ENCODE measurements at regions not wholly inside any gene's neighbourhood (a gene's known extent, or its start where the extent isn't known, plus 50 kb on each side); places are given as distances from the start of the nearest gene placed in this dataset.
"Not testable (repeated sequence)": the region's sequence is repeated elsewhere in the genome, so short reads cannot be mapped to it uniquely, and the experiment has no call there.

DNA sequence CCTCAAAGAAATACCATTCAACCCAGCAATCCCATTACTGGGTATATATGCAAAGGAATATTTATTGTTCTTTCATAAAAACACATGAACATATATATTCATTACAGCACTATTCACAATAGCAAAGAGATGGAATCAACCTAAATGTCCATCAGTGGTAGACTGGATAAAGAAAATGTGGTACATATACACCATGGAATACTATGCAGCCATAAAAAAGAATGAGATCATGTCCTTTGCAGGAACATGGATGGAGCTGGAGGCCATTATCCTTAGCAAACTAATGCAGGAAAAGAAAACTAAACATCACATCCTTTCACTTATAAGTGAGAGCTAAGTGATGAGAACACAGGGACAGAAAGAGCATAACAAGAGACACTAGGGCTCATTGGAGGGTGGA is 142.7 kb upstream of the THY1 start:
- DNase-seq, H3K9me3 Mint-ChIP-seq, H3K27ac Mint-ChIP-seq, H3K4me3 Mint-ChIP-seq, H3K4me1 Mint-ChIP-seq, CTCF ChIA-PET, H3K36me3 Mint-ChIP-seq: not testable (repeated sequence)
- peaks cover 18% of the 10 kb centered on the region for H3K27me3 Mint-ChIP-seq

DNA sequence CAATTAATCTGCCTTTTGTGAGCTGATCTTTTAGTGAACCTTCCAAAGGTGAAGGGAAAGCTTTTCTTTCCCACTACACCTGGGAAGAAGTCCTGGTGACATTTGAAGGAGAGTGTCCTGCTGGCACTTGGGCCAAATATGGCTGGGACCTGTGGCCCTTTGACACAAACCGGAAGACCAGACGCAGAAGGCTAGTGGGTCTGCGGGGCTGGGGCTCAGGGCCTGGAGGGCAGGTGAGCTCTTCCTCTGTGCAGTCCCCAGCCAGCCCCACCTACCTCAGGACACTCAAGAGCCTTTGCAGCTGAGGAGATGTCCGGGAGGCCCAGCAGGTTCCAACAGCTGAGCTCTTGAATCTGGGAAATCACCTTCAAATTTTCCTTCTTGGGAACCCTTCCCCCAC is 138.0 kb upstream of the THY1 start:
- no peaks in the 10 kb centered on the region for H3K36me3 Mint-ChIP-seq
- H3K9me3 Mint-ChIP-seq = no peaks in the 10 kb centered on the region
- CTCF ChIA-PET = no interaction called here

DNA sequence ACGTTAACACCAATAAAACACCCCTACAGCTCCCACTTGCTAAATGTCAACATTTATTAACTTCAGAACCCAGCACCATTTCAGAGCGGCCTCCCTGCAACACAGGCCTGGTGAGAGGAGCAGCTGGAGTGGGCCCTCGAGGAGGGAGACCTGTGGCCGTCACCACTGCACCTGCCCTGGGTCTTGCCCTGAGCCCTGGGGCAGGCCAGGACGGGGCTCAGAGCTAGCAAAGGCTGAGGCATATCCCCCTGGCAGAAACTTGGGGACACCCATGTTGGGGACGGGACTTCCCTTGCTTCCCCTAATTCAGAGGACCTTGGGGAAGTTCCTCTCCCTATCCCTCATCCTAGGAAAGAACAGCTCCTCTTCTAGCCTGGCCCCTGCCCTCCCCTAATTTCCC is 137.3 kb upstream of the THY1 start:
- H3K27ac Mint-ChIP-seq = no peak overlapping the region
- no peak overlapping the region for H3K4me3 Mint-ChIP-seq
- CTCF ChIA-PET = no interaction called here

More for the DNA sequence above, 138.0 kb upstream of the THY1 start:
- Mint-ChIP-seq H3K27me3 (peaks cover 23% of the 10 kb centered on the region), H3K27ac (no peak overlapping the region), H3K4me1 (no peaks in the 10 kb centered on the region), H3K4me3 (no peak overlapping the region)
- DNase-seq = no peak

DNA sequence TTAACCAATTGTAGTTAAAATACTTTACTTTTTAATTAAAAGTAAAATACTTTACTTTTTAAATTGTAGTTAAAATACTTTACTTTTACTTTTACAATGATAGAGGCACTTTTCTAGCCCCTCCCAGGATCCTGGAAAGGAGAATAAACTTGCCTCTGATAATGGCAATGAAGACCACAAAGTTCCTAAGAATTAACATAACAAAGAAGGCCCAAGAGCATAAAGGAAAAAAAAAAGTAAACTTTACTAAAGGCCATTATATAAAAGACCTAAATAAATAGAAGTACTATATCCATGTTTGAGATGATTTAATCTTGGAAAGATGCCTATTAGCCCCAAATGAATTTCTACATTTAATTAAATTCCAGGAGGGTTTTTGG is 129.1 kb upstream of the THY1 start:
- Mint-ChIP-seq H3K27ac (no peak overlapping the region), H3K27me3 (peaks cover 4% of the 10 kb centered on the region), H3K36me3 (no peaks in the 10 kb centered on the region), H3K4me3 (no peak overlapping the region), H3K9me3 (no peaks in the 10 kb centered on the region), H3K4me1 (no peaks in the 10 kb centered on the region)
- CTCF ChIA-PET = no interaction called here
- no peak for DNase-seq

More for the DNA sequence above, 137.3 kb upstream of the THY1 start:
- no peaks in the 10 kb centered on the region for H3K4me1 Mint-ChIP-seq
- H3K36me3 Mint-ChIP-seq = no peaks in the 10 kb centered on the region
- no peaks in the 10 kb centered on the region for H3K9me3 Mint-ChIP-seq
- H3K27me3 Mint-ChIP-seq = peaks cover 27% of the 10 kb centered on the region
- no peak for DNase-seq

- DNase-seq = no peak
- Mint-ChIP-seq H3K4me1 (no peaks in the 10 kb centered on the region), H3K27ac (no peak overlapping the region), H3K9me3 (no peaks in the 10 kb centered on the region), H3K36me3 (no peaks in the 10 kb centered on the region), H3K27me3 (peaks cover 4% of the 10 kb centered on the region), H3K4me3 (no peak overlapping the region)
- CTCF ChIA-PET = interaction anchor here (0.6 kb wide), 1 partner anchor 23 kb away, joined by 3 read pairs; no protein-coding TSS in a partner anchor
These were observed 128.6 kb upstream of the THY1 start for GRCh38 chr11:119551420-119552105.

GRCh38 chr11:119550053-119550752 is 127.2 kb upstream of the THY1 start:
- CTCF ChIA-PET = interaction anchor here (0.9 kb wide), 1 partner anchor 18 kb away, joined by 3 read pairs; no protein-coding TSS in a partner anchor
- Mint-ChIP-seq H3K27me3 (no peaks in the 10 kb centered on the region), H3K36me3 (no peaks in the 10 kb centered on the region), H3K27ac (no peak overlapping the region), H3K9me3 (no peaks in the 10 kb centered on the region), H3K4me1 (no peaks in the 10 kb centered on the region), H3K4me3 (no peak overlapping the region)
- no peak for DNase-seq

GRCh38 chr11:119547511-119547910 is 124.5 kb upstream of the THY1 start:
- Mint-ChIP-seq H3K4me1 (no peaks in the 10 kb centered on the region), H3K9me3 (no peaks in the 10 kb centered on the region), H3K4me3 (no peak overlapping the region), H3K27ac (no peak overlapping the region), H3K36me3 (no peaks in the 10 kb centered on the region), H3K27me3 (no peaks in the 10 kb centered on the region)
- CTCF ChIA-PET = interaction anchor here (1.6 kb wide), 1 partner anchor 14 kb away, joined by 5 read pairs; no protein-coding TSS in a partner anchor
- DNase-seq = no peak

- Mint-ChIP-seq H3K4me1 (no peaks in the 10 kb centered on the region), H3K4me3 (no peak overlapping the region), H3K27ac (no peak overlapping the region), H3K36me3 (no peaks in the 10 kb centered on the region), H3K9me3 (no peaks in the 10 kb centered on the region), H3K27me3 (no peaks in the 10 kb centered on the region)
- DNase-seq = no peak
- CTCF ChIA-PET = interaction anchor here (0.6 to 1.6 kb wide), 2 partner anchors 12 to 104 kb away, joined by 3 to 5 read pairs; no protein-coding TSS in a partner anchor
These were observed 123.3 kb upstream of the THY1 start for GRCh38 chr11:119545978-119546915.

GRCh38 chr11:119540370-119541125 is 117.6 kb upstream of the THY1 start:
- H3K27ac Mint-ChIP-seq = no peak overlapping the region
- no peaks in the 10 kb centered on the region for H3K4me1 Mint-ChIP-seq
- DNase-seq = no peak
- CTCF ChIA-PET = no interaction called here
- no peak overlapping the region for H3K4me3 Mint-ChIP-seq
- peaks cover 12% of the 10 kb centered on the region for H3K27me3 Mint-ChIP-seq
- no peaks in the 10 kb centered on the region for H3K9me3 Mint-ChIP-seq
- no peaks in the 10 kb centered on the region for H3K36me3 Mint-ChIP-seq

GRCh38 chr11:119539583-119539982 is 116.6 kb upstream of the THY1 start:
- Mint-ChIP-seq H3K27me3 (peaks cover 12% of the 10 kb centered on the region), H3K4me1 (no peaks in the 10 kb centered on the region), H3K27ac (no peak overlapping the region), H3K4me3 (no peak overlapping the region), H3K9me3 (no peaks in the 10 kb centered on the region), H3K36me3 (no peaks in the 10 kb centered on the region)
- DNase-seq = no peak
- CTCF ChIA-PET = no interaction called here

DNA sequence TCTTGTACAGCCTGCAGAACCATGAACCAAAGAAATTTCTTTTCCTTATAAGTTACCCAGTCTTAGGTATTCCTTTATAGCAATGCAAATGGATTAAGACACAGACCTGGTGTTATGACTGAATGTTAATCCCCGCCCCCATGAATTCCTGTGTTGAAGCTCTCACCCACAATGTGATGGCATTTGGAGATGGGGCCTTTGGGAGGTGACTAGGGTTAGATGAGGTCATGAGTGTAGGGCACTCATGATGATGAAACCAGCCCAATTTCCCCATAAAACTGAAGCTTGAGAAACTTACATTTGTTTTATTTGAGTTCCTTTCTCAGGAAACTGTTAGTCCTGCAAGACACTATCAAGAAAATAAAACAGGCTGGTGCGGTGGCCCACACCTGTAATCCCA is 115.8 kb upstream of the THY1 start:
- H3K4me1 Mint-ChIP-seq = no peaks in the 10 kb centered on the region
- H3K27ac Mint-ChIP-seq = no peak overlapping the region
- no peaks in the 10 kb centered on the region for H3K9me3 Mint-ChIP-seq
- no peak for DNase-seq
- H3K36me3 Mint-ChIP-seq = no peaks in the 10 kb centered on the region
- no peak overlapping the region for H3K4me3 Mint-ChIP-seq
- peaks cover 18% of the 10 kb centered on the region for H3K27me3 Mint-ChIP-seq
- CTCF ChIA-PET = no interaction called here

- Mint-ChIP-seq H3K36me3 (no peaks in the 10 kb centered on the region), H3K9me3 (no peaks in the 10 kb centered on the region), H3K27ac (no peak overlapping the region), H3K4me3 (no peak overlapping the region), H3K4me1 (no peaks in the 10 kb centered on the region), H3K27me3 (peaks cover 24% of the 10 kb centered on the region)
- DNase-seq = no peak
- CTCF ChIA-PET = interaction anchor here (1.2 kb wide), 1 partner anchor 63 kb away, joined by 3 read pairs; no protein-coding TSS in a partner anchor
These were observed 114.6 kb upstream of the THY1 start for GRCh38 chr11:119537306-119538253.

DNA sequence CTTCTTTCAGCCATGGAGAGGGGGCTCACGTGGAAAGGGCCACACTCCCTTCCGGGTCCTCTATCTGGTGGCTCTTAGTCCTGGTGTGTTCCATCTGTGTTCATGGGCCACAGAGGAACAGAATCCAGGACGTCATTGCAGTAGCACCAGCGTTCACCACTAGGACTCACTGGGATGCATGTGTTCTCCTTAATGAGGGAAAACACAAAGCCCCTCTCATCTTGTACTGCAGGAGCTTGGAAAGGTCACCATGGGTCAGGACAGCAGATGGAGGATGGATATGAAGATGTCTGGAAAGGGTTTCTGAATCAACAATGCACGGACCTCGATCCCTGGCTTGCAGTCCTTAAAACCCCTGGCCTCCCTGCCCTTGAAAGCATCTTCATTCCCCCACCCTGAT is 113.8 kb upstream of the THY1 start:
- CTCF ChIA-PET = interaction anchor here (1.2 kb wide), 1 partner anchor 62 kb away, joined by 3 read pairs; no protein-coding TSS in a partner anchor
- Mint-ChIP-seq H3K27me3 (peaks cover 26% of the 10 kb centered on the region), H3K36me3 (no peaks in the 10 kb centered on the region), H3K9me3 (no peaks in the 10 kb centered on the region), H3K27ac (no peak overlapping the region), H3K4me3 (no peak overlapping the region), H3K4me1 (no peaks in the 10 kb centered on the region)
- no peak for DNase-seq
